HuH-7.5 (cell line): ENCODE measurements at regions not wholly inside any gene's neighbourhood (a gene's known extent, or its start where the extent isn't known, plus 50 kb on each side); places are given as distances from the start of the nearest gene placed in this dataset.

Source experiments
- DNase-seq: peaks from one replicate; pipeline ENCODE4 v3.0.0; 2011; ENCODE audit warnings: low spot score

DNA sequence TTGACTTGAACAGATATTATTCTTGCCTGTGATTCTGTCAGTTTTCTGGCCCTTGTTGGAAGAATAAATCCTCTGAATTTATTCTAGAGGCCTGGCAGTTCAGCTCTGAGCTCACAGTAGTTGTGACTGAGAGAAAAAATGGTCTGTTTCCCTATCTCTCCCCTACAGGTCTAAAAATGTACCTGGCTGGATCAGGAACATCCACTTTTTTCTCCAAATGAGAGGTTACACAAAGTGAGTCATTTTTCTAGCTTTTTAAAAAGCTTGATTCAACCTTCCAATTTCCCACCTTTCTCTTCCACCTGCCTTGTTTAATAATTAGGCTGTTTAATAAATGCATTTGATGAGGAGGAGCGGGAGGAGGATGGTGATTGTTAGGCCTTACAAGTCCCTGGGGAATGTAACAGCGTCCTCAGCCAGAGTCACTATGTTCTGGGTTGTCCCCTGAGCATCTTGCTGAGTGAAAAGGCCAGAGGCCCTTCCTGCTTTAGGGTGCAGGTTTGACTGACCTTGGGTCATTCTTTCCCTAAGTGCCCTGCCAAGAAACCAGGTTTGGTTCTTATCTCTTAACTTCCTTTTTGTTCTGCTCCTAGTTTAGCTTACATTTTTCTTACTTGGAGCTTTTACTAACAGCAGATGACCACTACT, 91.7 kb upstream of the FUT8 start:
- no peak for DNase-seq

DNA sequence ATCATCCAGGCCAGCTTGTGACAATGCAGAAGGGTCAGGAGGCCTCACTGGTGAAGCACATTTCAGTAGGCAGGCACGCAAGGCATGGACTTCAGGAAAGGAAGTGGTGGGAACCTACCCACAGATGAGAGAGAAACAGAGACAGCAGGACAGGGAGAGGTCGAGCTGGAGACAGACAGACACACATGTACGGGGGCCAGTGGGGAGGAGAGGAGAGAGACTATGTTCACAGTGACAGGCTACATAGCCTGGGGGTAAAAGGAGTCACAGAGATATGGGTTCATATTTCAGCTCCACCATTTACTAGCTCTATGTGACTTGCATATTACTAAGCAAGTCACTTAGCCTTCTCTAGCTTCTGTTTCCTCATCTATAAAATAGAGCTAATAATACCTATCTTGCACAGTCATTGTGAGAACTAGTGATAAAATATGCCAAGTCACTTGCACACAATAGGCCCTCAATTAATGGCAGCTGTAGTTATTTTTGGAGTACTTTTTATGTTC, 91.1 kb upstream of the FUT8 start:
- no peak for DNase-seq

DNA sequence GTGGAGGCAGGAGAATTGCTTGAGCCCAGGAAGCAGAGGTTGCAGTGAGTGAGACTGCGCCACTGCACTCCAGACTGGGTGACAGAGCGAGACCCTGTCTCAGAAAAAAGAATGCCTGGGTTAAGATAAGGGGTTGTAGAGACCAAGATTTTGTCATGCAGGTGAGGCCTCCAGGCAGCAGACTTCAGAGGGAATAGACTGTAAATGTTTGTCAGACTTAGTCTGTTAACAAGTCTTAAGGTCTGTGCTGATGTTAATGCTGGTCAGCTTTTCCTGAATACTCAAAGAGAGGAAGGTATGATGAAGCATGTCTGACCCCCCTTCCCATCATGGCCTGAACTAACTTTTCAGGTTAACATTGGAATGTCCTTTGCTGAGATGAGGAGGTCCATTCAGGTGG, 83.0 kb upstream of the FUT8 start:
- DNase-seq = no peak

DNA sequence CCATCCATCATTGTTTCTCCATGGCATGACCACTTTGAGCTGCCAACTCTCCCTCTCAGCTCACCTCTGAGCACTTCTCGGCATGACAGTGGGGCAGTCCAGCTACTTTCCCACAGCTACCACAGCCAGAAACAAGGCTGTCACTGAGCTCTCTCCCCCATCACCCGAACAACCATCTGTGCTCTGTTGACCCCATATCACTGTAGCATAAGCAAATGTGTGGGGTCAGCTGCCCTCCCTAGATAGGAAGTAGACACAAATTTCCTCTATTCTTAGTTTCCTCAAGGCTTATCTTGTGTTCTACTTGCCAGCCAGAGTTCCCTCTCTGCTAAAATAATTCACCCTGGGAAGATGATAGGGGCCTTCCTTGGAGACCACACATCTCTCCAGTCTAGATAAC, 82.6 kb upstream of the FUT8 start:
- no peak for DNase-seq

DNA sequence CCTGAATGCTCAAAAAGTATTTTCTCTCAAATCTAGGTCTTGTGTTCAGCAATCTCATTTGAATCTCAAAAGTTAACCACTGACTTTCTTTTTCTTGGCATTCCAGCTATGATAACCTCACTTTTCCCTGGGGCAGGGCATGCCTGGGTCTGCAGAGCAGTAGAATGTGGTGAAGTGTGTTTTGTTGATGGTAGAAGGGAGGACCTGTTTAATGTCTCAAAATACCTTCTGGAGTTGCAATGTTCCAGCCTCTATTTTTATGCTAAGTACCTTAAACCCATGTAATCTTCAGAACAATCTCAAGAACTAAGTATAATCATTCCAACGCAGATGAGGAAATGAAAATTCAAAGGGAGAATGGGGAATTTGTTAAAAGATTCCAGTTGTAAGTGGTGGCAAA, 82.1 kb upstream of the FUT8 start:
- DNase-seq = no peak

DNA sequence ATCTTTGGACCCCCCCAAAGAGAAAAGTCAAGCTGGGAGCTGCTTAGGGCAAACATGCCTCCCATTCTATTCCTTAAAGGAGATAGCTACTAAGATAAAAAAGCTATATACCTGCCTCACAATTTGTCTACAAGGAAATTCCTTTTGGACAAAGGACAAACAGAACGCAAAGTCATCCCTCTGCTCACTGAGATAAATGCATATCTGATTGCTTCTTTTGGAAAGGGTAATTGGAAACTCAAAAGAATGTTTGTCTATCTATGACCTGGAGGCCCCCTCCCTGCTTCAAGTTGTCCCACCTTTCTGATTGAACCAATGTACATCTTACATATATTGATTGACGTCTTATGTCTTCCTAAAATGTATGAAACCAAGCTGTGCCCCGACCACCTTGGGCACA, 80.9 kb upstream of the FUT8 start:
- DNase-seq = no peak

DNA sequence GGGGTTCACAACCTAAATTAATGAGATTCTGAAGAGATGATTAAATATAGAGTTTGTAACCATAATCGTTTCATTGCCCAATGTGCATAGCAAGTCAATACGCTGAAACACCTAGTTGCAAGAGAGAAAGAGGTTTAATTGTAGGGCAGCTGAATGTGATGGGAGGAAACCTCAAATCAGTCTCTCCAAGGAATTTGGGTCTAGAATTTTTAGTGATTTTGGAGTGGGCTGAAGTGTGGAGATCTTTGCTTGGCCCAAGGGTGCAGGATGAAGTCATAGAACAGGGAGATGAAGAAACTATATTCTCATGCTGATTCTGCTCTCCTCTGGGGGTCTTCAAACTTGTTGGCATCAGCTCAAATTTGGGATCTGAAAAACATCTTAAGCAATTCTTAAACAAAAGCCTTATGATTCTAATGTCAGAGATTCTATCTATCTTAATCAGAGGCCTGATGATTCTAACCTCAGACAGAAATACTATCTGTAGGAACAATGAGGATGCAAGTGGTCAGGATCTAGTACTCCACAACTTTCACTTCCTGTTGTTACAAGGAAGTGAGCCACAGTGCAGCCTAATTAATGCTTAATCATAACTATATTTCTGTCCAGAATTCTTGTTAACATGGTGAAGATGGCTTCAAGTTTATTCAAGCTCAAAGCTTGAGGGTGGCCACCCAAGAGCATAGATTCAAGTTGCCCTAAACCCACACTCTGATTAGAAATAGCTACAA, 80.2 kb upstream of the FUT8 start:
- DNase-seq = no peak

DNA sequence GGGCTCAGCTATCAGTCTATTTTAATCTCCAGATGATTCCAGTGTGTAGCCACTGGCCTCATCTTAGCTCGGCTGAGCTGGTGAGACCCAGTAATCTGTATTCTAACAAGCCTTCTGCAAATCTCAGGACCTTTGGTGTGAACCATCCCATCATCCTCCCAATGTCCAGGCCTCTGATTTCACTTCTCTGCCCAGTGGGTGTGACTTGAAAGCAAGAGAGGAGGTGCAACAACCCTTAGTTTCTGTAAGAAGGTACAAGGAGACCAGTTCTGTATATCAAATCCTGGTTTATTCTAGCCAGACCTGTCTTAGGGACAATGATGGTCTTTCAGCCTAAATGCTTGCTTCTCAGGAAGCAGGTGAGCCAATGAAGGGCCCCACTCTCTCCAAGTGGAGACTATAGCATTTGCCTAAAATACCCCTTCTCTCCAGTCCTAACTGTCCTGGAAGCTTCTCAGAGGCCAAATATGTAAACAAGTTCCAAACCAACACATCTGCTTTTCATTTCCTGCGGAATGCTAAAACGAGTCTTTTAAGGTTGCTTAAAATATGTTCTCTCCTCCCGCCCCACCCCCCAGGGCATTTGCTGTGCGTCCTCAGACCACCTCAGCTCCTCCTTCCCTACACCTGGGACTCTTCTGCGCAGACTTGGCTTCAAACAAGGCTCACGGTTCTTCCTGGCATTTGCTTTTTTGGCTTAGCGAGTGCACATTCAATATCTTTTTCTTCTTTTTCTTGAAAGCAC, 78.4 kb upstream of the FUT8 start:
- no peak for DNase-seq

DNA sequence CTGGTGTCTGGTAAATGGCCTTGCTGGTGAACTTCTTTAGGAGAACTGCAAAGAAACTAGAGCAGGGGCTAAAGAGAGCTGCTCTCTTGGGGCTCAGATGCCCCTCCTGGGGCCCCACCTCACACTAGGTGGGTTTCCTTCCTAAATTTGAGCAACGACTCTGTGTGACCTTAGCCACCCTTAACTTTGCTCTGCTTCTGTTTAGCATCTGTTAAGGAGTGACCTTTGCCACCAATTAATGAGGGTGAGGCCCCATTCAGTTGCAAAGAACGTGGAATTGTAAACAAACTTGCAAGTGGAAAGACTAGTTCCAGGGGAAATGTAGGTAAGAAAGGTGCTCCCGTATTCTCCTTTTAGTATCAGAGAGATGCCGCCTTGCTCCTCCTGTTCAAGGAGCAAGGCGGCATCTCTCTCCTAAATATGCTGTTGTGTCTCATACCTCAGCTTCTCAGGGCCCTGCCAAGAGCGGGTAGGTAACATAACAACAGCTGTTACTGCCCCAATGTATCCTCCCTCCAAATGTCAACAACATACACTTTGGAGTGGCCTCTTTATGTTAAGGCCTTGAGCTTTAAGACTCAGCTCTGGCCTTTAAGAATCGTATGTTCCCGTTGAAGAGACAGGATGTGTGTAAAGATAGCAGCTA, 77.6 kb upstream of the FUT8 start:
- no peak for DNase-seq

DNA sequence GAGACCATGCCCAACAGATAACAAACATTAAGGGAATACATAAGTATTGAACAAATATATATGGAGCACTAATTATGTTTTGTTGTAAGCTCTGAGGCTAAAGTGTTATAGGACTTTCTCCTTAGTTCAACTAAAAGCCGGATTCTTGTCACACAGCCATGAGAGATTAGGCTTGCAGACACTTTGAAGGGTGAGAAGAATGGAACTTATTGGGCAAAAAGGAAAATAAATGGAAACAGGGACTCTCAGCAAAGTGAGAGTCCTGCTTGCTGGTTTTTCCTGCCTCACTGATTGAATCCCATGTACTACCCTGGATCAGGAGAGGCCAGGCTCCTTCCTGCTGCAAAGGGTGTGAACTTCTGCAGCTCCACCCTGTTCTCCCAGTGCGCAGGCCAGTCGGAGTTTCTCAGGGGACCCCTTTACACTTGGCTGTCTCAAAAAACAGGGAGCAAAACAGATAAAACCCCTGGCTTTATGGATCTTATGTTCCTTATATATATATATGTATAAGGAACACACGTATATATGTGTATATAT, 77.1 kb upstream of the FUT8 start:
- DNase-seq = no peak

DNA sequence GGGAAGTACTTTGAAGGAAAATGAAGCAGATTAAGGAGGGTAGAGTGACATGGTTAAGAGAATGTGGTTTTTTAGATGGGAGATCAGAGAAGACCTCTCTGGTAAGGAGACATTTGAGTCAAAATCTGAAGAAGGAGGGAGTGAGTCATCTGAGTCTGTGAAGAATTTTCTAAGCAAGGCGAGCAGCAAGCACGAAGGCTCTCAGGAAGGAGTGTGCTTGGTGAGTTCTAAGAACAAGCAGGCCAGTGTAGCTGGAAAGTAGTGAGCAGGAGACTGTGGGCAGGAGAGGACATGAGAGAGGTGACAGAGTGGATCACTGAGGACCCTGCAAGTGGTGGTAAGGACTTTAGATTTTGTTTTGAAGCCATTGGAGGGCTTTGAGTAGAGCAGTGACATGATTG, 76.3 kb upstream of the FUT8 start:
- DNase-seq = no peak

DNA sequence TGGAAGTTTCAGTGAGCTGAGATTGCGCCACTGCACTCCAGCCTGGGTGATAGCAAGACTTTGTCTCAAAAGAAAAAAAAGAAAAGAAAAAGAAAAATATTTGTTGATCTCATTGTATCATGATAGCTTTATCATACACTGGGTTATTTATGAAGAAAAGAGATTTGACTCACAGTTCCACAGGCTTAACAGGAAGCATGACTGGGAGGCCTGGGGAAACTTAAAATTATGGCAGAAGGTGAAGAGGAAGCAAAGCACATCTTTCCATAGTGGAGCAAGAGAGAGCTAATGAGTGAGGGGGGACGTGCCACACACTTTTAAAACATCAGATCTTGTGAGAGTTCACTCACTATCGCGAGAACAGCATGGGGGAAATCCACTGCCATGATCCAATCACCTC, 72.7 kb upstream of the FUT8 start:
- DNase-seq = no peak

DNA sequence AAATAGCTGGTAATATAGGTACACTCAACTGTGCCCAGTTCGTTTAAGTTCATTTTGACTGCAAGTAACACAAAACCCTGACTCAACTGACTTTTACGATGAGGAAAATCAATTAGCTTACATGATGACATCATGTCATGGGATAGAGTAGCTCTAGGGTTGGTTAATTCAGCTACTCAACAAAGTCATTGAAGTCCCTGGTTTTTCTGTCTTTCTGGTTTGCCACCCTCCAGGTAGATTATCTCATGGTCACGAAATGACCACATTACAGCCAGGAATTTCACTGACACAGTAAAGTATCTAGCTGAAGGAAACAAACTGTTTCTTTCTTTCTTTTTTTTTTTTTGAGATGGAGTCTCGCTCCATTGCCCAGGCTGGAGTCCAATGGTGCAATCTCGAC, 68.5 kb upstream of the FUT8 start:
- no peak for DNase-seq

DNA sequence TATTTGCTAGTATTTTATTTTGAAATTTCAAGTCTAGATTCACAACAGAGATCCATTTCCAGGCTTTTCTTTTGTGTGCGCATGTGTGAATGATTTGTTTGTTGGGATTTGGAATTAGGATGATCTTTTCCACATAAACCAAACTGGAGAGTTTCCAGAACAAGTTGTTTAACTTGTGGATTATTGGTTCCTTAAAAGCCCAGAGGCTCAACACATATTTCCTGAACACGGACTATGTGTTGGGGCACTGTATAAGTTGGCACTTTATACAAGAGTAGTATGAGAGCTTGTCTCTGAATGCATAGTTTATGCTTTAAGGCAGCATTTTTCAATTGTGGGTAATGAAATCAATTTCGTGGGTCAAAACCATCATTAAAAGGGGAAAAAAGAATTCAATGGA, 67.3 kb upstream of the FUT8 start:
- DNase-seq = no peak

DNA sequence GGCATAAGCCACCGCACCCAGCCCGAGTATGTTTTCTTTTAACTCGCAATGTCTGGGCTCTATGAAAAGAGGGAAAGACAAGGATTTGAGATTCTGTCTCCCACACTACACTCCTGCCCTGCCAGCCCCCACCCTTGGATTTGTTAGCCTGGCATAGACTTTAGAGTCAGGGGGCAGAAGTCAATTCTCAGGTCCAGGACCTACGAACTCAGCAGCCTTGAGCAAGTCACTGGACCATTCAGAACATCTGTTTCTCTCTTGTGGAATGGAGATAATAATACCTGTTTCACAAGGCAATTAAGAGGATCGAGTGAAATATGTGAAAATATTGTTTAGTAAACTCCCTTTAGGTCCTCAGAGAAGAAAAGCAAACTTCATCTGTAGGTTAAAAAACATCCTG, 66.1 kb upstream of the FUT8 start:
- no peak for DNase-seq

DNA sequence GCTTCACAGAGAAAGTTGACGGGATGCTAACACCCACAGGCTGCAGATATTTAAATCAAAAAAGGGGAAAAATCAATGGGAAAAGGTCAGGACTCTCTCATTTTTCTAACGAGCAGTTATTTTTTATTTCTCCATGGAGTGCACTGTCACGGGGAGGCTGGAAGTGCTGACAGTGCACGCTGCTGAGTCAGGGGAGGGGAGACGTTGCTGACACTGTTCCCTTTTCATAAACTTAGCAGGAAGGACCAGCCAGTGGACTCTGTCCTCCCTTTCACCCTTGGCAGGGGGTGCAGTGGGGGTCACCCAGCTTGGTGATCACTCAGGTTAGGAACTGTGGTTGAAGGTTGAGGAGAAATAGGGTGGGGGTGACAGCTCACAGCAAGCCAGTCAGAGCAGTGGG, 65.6 kb upstream of the FUT8 start:
- DNase-seq = no peak

DNA sequence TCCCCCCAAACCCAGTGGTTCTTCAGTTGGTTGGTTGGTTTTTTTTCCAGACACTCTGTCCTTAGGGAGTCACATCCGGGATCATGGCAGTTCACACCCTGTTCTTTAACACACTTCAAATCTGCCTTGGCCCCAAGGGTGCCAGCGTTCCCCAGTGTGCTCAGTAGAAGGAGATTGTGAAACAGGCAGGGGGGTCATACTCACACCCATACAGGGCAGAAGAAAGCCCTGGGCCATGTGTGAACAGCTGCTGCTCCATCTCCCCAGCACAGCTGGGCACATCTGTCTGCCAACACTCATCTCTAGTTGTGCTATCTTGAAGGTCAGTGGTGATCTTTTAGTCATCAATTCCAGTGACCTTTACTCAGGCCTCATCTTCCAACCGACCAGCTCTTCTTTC, 64.4 kb upstream of the FUT8 start:
- DNase-seq = no peak

DNA sequence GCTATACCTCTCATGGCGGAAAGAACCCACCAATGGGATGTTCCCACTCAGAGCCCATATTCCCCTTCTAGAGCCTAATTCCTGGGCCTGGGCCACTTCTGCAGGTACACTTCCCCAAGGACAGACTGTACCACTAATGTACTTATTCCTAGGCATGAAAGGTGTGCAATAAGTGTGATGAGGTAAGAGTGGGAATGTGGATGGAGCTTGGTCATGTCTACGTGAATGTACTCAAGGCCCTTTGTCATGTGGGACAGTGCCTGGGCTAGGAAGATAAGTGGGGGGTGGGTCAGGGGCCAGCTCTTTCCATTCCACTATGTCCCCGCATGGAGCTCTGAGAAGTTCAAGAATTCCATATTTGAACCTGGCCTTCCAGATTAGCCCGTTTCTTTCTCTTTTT, 63.4 kb upstream of the FUT8 start:
- no peak for DNase-seq

DNA sequence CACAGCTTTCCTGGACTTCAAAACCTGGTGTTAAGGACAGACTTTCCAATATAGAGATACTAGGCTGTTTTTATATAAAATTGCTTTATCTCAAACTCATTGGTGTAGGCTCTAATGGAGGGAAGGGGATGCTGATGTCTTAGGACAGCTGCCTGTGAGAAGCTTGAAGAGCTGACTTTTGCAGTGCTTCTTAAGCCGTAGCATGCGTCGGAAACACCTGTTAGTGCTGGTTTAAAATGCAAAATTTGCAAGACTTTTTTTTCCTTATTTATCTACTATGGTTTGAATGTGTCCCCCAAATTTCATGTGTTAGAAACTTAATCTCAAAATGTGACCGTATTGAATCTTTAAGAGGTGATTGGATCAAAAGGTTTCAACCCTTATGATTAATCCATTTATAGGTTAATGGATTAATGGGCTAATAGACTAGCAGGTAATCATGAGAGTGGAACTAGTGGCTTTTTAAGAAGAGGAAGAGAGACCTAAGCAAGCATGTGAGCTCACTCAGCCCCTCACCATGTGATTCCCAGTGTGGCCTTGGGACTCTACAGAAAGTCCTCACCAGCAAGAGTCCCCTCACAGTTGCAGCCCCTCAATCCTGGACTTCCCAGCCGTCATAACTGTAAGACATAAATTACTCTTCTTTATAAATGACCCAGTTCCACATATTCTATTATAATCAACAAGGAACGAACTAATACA, 60.9 kb upstream of the FUT8 start:
- no peak for DNase-seq

DNA sequence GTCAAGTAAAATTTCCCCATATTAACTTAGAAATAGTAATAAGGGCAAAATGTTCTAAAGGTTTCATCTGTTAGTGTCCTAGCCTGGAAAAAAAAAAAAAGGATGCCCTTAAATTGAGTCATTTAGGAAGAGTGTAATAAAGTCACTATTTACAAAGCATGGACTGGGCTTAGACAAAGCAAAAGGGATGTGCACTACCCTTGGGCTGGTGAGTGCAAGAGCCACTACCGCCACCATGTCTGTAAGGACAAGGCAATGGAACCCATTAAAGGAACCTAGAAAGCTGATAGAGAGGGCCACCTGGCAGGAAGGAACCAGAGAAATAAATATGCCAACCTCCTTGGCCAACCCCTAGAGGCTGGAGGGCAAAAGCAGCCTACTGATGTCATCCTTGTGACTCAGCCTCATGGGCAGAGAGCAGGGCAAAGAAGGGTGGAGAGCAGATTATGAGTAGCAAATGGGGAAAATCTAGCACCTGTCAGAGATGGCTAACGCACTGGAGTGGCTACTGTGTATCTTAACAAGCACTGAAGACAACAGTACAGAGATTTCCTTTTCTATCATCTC, 59.5 kb upstream of the FUT8 start:
- DNase-seq = no peak

DNA sequence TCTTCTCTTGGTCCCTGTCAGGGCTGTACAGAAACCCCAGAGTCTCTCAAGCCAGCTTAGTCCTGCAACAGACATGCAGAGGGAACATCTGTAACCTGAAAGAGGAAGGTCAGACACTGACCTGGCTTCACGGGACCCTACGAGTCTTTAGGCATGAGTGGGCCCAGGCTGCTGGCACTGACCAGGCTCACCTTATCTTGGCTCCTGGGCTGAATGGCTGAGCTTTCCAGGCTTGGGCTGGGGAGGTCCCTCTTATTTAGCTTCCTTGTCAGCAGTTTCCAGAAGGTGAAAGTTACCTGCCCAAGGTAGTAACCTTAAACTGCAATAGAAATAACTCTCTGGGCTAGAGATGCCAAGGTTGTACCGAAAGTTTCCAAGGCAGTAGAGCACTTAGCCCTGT, 58.4 kb upstream of the FUT8 start:
- DNase-seq = no peak

DNA sequence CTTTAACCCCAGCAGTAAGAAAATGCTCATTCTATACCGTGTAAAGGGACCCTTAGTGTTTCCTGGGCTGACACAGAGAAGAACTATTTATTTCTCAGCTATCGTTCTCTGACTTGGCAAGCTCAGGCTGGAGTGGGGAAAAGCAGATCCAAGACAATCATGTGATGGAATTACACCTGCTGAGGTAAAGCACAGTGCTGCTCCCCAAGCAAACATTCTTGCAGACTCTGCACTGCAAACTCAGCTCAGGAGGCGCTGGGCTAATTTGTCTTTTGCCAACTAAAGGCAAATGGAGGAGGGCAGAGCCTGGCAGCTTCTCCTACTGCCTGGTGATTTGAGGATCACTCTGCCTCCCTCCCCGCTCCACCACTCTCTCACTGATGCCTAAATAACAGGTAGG, 57.8 kb upstream of the FUT8 start:
- DNase-seq = no peak
